ENCODE measurements at regions not wholly inside any gene's neighbourhood (a gene's known extent, or its start where the extent isn't known, plus 50 kb on each side); places are given as distances from the start of the nearest gene placed in this dataset.

- TF ChIP-seq CTCF (IDR thresholded peaks at IDR 0.05), result no peak
- TF ChIP-seq POLR2A (IDR thresholded peaks at IDR 0.05; ENCODE audit: low read depth), result no peak
- TF ChIP-seq POLR2AphosphoS5 (IDR thresholded peaks at IDR 0.05), result no peak
- no peak for TF ChIP-seq EP300 (IDR thresholded peaks at IDR 0.05)
Measured at GRCh38 chr10:71082960-71083715, 129.2 kb upstream of the UNC5B start.
